ENCODE measurements at regions not wholly inside any gene's neighbourhood (a gene's known extent, or its start where the extent isn't known, plus 50 kb on each side); places are given as distances from the start of the nearest gene placed in this dataset.

- intact Hi-C loops (cut with micrococcal nuclease) = no loop called here
- no peak for ATAC-seq (ENCODE audit: low read depth)
- POLR2A ChIA-PET = no interaction called here
- DNase-seq = no peak
- CTCF ChIA-PET = no interaction called here
- H3K27ac Mint-ChIP-seq = no peak overlapping the region
- no peaks in the 10 kb centered on the region for H3K27me3 Mint-ChIP-seq
- H3K9me3 Mint-ChIP-seq = no peaks in the 10 kb centered on the region
- no peak for TF ChIP-seq CTCF (IDR thresholded peaks at IDR 0.05)
- H3K4me3 Mint-ChIP-seq = no peak overlapping the region
- no peaks in the 10 kb centered on the region for H3K4me1 Mint-ChIP-seq
- no peaks in the 10 kb centered on the region for H3K36me3 Mint-ChIP-seq (ENCODE audit: low read depth)
Measured at GRCh38 chr2:104358122-104358521, 495.8 kb upstream of the POU3F3 start.

GRCh38 chr2:104361414-104361813 is 492.5 kb upstream of the POU3F3 start:
- H3K36me3 Mint-ChIP-seq (ENCODE audit: low read depth) = no peaks in the 10 kb centered on the region
- H3K9me3 Mint-ChIP-seq = no peaks in the 10 kb centered on the region
- intact Hi-C loops (cut with micrococcal nuclease) = no loop called here
- no peak for DNase-seq
- ATAC-seq (ENCODE audit: low read depth) = no peak
- ChIA-PET POLR2A (no interaction called here), CTCF (no interaction called here)
- no peak overlapping the region for H3K27ac Mint-ChIP-seq
- no peak for TF ChIP-seq CTCF (IDR thresholded peaks at IDR 0.05)
- no peaks in the 10 kb centered on the region for H3K4me1 Mint-ChIP-seq
- no peak overlapping the region for H3K4me3 Mint-ChIP-seq
- no peaks in the 10 kb centered on the region for H3K27me3 Mint-ChIP-seq

GRCh38 chr2:104368089-104368488 is 485.8 kb upstream of the POU3F3 start:
- no peak overlapping the region for H3K4me3 Mint-ChIP-seq
- no peaks in the 10 kb centered on the region for H3K9me3 Mint-ChIP-seq
- no peak for TF ChIP-seq CTCF (IDR thresholded peaks at IDR 0.05)
- no peaks in the 10 kb centered on the region for H3K36me3 Mint-ChIP-seq (ENCODE audit: low read depth)
- no peaks in the 10 kb centered on the region for H3K4me1 Mint-ChIP-seq
- POLR2A ChIA-PET = no interaction called here
- intact Hi-C loops (cut with micrococcal nuclease) = no loop called here
- no peak for DNase-seq
- H3K27me3 Mint-ChIP-seq = peaks cover 2% of the 10 kb centered on the region
- no peak overlapping the region for H3K27ac Mint-ChIP-seq
- CTCF ChIA-PET = no interaction called here
- no peak for ATAC-seq (ENCODE audit: low read depth)

- H3K9me3 Mint-ChIP-seq = no peaks in the 10 kb centered on the region
- DNase-seq (no peak), ATAC-seq (ENCODE audit: low read depth) (no peak)
- H3K4me1 Mint-ChIP-seq = no peaks in the 10 kb centered on the region
- H3K27ac Mint-ChIP-seq = no peak overlapping the region
- no peak for TF ChIP-seq CTCF (IDR thresholded peaks at IDR 0.05)
- intact Hi-C loops (cut with micrococcal nuclease) = no loop called here
- POLR2A ChIA-PET = no interaction called here
- CTCF ChIA-PET = no interaction called here
- H3K4me3 Mint-ChIP-seq = no peak overlapping the region
- H3K27me3 Mint-ChIP-seq = peaks cover 2% of the 10 kb centered on the region
- no peaks in the 10 kb centered on the region for H3K36me3 Mint-ChIP-seq (ENCODE audit: low read depth)
Measured at GRCh38 chr2:104371087-104371781, 482.7 kb upstream of the POU3F3 start.

GRCh38 chr2:104375206-104375605 is 478.7 kb upstream of the POU3F3 start:
- ChIA-PET CTCF (no interaction called here), POLR2A (no interaction called here)
- Mint-ChIP-seq H3K27ac (no peak overlapping the region), H3K27me3 (no peaks in the 10 kb centered on the region), H3K4me3 (no peak overlapping the region), H3K9me3 (no peaks in the 10 kb centered on the region), H3K4me1 (peaks cover 6% of the 10 kb centered on the region), H3K36me3 (ENCODE audit: low read depth) (no peaks in the 10 kb centered on the region)
- intact Hi-C loops (cut with micrococcal nuclease) = no loop called here
- ATAC-seq (ENCODE audit: low read depth) = no peak
- DNase-seq = no peak
- no peak for TF ChIP-seq CTCF (IDR thresholded peaks at IDR 0.05)
